NCI-H2107 treated with DMSO at 0.1 percent for 48 hours (cell line): ENCODE measurements at regions not wholly inside any gene's neighbourhood (a gene's known extent, or its start where the extent isn't known, plus 50 kb on each side); places are given as distances from the start of the nearest gene placed in this dataset.
"Not testable (repeated sequence)": the region's sequence is repeated elsewhere in the genome, so short reads cannot be mapped to it uniquely, and the experiment has no call there.

Experiments
- DNase-seq: peaks from one replicate; lab custom pipeline; 2025; ENCODE audit not compliant: unreplicated experiment; lab: John Stamatoyannopoulos, UW

DNA sequence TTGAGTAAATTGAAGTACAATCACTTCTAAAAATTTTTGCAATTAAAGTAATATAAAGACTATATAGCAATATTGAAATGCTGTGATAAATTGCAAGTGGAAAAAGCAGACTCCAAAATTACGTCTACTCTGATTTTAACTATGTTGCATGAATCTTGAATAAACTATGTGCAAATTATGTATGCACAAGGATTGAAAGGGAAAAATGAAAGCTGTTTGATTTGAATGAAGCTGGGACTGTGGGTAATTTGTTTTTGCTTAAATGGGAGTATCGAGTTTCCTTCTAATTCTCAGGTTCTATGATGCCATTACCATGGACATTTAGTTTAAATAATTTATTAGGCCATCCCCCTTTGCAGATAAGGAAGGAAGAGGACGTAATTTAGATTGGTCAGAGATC, 198.7 kb upstream of the MYLIP start:
- DNase-seq, result no peak

DNA sequence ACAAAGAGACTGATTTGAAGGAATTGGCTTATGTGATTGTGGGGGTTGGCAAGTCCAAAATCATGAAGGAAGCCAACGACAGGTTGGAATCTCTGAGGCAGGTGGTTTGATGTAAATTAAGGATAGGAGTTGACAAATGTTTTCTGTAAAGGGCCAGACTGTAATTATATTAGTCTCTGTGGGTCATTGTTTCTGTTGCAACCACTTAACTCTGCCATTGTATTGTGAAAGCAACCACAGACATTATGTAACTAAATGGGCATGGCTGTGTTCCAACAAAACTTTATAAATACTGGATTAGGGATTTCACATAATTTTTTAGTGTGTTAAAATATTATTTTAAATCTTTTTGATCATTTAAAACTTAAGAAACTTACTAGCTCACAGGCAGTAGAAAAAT, 199.2 kb upstream of the MYLIP start:
- DNase-seq, result no peak

DNA sequence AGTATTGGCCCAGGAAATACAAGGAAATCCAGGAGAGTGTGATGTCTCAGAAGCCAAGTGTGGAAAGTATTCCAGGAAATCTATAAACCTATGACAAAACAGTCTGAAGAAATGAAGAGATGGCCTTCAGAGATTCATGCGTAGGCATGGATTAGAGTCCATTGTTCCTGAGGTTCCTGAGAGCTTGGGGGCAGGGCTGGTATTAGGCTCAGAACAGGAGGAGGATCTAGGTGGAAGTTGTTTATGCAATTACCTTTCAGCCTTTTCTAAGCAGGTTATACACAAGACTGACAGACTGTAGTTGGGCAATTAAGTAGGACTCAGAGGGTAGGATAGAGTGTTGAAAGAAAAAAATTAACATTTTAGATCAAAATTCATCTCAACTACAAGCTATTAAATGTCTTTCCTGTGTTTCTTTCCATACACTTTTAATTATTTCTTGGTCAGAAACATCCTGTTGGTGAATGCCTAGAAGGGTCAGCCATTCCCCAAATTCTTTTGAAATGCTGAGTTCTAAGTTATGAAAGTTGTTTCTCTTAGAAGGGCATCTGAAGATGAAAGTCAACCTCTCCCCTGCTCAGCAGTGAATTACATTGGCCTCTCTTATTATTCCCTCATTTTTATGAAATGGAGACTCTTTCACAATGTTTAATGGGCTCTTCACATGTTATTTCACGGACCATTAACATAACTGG, 201.2 kb upstream of the MYLIP start:
- no peak for DNase-seq

DNA sequence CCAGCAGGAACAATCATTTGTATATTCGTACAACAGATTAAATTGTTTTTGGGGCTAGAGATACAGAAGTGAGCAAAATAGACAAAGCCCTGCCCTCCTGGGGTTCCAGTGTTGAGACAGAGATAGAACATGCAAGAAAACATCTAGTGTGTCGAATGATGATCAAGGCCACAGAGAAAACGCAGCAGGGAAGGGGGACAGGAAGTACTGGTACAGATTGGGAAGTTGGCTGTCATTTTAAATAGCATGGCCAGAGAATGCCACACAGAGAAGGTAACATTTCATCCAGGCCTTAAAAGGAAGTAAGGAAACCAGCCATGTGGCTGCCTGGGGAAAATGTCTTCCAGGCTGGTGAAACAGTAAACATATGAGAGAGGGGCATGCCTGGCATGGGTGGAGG, 202.6 kb upstream of the MYLIP start:
- DNase-seq, result no peak

DNA sequence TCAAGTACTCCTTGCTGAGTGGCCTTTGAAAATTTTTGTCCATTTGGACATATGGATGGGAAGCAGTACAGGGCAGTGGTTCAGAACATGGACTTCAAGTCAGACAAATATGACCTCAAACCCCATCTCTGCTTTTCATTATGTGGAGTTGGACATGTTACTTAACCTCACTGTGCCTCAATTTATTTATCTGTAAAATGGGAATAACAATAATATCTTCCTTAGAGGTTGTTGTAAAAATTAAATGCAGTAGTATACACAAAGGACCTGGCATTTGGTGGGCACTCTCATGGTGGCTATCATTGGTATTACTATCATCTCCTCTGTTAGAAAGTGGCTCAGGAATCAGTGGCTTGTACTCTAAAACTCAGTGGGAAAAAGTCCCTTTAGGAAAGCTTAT, 204.0 kb upstream of the MYLIP start:
- DNase-seq, result no peak

DNA sequence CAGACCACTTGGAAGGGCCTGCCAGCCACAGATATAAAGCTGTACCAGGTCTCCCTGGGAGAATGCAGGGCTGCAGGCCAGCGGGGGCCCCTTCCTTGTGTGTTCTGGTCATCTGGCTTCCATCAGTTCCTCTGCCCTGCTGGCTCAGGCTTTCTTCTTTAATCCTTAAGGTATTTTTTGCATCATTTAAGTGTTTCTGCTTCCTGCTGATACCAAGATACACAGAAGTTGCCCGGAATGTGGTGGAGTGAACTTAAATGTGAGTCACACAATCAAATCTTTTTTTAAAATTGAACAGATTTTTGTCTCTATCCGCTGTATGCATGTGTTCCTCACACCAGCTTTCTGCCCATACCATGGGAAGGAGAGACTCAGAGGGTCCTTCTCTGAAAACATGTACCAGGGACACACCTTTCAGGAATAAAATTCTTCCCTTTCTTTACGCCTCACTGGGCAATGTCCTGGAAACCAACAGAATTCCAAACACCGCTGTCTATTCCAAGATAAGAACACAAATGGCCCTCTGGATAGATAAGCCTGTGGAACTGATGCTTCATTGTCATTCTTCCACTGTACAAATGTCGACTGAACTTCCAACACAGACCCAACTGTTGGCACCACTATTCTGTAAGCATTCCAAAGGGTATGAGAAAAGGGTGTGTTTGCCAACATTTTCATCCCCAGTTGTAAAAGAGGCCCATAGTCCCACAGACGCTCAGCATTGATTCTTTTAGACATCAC, 206.2 kb upstream of the MYLIP start:
- DNase-seq, result no peak

DNA sequence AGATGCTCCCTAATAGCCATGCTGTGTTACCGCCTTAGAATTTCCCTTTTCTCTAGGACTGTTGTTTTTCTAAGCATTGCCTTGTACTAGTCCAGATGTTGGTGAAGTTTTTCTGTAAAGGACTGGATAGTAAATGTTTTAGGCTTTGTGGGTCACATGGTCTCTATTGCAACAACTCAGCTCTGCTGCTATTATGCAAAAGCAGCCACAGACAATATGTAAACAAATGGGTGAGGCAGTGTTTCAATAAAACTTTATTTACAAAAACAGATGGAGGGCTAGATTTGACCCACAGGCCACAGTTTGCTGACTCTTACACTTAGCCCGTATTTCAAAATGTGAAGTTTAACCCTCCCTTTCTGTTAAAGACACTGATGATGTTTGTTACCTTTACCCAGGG, 207.6 kb upstream of the MYLIP start:
- no peak for DNase-seq

DNA sequence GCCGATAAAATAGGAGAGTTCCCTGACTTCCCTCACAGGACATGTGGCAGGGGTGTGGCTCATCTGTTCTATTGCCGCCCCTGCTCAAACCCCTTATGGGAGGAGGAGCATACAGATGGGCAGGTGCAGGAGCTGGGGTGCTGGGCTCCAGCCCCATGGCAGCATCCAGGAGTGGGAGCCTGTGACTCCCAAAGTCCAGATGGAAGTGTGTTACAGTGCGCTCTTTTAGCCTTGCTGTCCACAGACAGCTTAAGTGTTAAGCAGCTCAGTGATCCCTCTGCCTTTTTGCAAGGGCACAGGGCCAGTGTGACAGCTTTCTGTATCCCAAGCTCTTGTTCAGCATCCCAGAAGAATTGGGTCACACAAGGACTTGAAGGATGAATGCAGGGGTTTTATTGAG, 212.3 kb upstream of the MYLIP start:
- DNase-seq, result no peak

DNA sequence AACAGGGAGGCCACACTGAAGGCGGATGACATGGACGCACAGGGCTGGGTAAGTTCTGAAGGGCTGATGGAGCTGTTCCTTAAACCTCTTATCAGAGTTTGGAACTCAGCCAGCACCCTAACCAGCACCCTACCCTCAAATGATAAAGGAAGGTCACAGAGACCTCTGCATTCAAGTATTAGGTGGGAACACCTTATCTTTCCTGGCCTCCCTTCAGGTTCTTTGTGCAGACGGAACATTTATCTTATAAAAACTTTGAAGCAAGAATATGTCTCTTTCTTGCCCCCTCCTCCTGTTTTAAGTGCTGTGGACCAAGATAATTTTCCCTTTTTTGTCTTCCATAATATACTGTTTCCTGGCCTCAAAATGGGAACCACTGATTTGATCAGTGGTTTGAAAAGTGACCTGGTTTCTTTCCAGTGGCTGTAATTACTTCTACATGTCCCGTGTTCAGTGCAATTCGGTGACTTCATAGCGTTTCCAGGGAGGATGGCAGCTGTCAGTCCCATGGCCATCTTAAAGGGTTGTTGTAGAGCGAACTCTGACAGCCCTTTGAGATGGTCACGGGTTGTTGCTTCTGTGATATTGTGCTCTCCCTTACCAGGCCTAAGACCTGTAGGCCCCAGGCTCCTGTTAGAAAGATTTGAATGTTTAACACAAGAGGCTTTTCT, 213.2 kb upstream of the MYLIP start:
- no peak for DNase-seq

DNA sequence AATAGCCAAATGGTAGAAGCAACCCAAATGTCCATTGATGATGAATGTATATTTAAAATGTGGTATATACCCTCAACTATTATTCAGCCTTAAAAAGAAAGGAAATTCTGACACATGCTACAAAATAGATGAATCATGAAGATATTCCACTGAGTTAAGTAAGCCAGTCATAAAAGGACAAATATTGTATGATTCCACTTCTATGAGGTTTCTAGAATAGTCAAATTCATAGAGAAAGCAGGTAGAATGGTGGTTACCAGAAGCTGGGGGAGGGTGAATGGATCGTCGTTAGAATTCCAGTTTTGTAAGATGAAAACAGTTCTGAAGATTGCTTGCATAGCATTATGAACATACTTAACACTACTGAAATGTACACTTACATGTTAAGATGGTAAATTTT, 214.3 kb upstream of the MYLIP start:
- no peak for DNase-seq

DNA sequence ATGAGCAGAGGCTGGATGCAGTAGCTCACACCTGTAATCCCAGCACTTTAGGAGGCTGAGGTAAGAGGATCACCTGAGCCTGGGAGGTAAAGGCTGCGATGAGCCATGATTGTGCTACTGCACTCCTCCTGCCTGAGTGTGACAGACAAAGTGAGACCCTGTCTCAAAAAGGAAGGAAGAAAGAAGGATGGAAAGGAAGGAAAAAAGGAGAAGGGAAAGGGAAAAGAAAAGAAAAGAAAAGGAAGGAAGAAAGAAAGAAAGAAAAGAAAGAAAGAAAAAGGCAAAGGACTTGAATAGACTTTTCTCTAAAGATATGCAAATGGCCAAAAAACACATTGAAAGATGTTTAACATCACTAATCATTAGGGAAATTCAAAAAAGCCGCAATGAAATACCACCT, 215.3 kb upstream of the MYLIP start:
- DNase-seq, result no peak

DNA sequence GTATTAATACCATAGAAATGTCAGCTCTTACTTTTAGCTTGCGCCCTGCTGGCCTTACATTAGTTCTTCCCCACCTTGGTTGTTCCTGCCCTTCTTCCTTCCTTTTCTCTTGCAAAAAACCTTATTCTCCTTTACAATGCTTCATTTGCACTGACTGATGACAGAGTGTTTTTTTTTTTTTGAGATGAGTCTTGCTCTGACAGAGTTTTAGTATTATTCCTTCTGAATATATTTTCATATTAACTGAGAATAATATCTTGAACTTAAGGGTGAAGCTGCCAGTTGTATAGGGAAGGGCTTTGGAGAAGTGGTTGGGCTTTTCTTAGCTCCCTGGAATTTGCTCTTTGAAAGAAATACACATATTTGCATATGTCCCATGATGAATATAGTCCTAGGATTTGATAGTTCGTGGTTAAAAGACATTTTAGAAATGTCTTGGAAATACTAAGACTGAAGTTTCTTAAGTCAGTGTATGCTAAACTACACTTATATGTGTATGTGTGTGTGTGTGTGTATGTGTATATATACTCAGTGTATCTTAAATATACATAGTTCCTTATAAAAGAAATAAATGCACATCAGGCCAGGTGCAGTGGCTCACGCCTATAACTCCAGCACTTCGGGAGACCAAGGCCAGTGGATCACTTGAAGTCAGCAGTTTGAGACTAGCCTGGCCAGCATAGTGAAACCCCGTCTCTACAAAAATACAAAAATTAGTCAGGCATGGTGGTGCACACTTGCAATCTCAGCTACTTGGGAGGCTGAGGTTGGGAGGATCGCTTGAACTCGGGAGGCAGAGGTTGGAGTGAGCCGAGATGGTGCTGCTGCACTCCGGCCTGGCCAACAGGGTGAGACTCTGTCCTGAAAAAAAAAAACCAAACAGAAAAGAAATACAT, 216.1 kb upstream of the MYLIP start:
- DNase-seq, result no peak

DNA sequence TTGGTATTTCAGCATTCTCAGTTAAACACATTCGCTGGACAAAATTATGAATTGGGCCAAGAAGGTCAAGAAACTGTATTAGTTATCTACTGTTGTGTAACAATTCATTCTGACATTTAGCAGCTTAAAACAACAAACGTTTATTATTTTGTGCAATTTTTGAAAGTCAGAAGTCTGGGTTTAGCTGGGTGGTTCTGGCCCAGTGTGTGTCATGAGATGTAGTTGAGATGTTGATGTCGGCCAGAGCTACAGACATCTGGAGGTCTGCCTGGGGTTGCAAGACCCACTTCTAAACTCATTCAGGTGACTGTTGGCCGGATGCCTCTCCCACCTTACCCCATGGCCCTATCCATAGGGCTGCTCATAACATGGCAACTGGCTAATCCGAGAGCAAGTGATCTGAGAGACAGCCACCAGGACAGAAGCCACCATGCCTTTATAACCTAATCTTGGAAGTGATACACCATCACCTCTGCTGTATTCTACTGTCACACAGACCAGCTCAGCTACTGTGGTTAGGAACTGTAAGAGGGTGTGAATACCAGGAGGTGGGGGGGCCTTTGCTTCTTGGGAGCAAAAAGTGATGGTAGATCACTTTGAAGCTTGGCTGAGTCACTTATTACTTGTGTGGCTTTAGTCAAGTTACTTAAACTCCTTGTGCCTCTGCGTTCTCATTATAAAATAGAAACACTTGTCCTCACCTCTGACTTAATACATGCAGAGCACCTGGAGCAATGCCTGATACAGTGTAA, 217.0 kb upstream of the MYLIP start:
- no peak for DNase-seq

DNA sequence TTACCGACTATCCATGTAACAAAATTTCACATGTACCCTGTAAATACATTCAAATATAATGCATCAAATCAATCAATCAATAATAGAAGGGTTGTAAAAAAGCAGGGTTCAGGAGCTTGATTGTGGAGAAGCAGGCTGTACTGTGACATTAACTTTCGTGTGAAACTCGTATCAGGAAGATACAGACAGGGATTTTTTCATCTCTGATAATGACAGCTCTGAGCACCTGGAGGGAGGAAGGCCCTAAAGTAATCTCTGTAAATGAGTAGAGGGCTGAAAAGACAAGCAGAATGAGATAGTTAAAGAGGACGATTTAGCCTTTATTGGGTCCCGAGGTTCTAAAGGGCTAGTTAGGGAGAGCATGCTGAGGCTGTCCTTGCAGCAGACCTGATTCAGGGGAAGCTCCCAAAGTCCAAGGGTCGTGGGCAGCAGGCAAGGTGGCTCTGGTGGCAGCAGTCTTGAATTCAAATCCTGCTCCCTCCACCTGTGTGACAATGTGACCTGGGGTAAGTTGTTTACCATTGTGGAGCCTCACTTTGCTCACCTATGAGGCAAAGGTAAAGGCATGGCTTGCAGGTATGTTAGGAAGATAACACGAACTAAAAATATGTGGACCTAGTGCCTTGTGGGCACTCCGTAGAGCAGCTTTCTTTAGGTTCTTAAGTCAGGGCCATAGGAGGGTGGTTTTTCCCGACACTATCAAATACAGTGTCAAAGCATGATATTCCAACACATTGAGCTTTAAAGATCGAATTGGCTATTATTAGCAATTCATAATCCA, 219.4 kb upstream of the MYLIP start:
- DNase-seq, result no peak

DNA sequence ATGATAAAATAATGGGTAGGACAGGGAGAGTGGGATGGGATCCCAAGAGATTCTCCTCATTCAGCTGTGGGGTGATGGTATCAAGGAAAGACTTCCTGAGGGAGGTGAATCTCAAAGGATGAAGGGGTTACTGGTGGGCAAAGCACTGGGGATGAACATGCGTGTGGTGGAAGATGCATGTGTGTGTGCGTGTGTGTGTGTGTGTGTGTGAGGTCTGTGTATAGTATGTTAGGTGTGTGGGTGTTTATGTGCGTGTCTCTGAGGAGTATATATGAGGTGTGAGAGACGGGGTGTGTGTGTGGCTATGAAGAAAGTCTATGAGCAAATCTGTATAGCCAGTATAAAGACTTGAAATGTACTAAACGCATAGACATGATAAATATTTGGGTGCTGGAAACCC, 220.0 kb upstream of the MYLIP start:
- no peak for DNase-seq

DNA sequence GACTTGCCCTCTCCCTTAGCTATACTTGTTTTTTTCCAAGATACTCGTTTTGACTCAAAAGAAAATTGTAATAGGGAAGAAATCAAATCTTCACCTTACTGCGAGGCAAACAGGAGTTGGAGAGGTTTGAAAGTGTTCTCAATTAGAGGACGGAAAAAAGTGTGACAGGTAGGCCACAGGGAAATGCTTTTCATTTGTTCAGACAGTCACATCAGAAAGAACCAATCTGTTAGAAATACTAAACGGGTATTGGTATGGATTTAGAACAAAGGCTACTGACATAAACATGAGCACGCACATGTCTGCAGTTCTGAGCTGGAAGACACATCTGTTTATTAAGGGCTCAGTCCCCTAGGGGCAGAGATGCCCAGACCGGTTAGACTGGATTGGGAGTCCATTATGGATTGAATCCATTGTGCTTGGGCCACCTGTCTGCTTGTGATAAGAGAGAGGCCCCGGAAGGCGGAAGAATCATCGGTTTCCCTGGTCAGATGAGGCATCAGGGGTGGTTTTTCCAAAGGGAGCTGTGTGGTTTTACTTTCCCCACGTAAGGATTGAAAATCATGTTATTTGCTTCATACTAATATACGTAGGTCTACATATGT, 220.9 kb upstream of the MYLIP start:
- no peak for DNase-seq

DNA sequence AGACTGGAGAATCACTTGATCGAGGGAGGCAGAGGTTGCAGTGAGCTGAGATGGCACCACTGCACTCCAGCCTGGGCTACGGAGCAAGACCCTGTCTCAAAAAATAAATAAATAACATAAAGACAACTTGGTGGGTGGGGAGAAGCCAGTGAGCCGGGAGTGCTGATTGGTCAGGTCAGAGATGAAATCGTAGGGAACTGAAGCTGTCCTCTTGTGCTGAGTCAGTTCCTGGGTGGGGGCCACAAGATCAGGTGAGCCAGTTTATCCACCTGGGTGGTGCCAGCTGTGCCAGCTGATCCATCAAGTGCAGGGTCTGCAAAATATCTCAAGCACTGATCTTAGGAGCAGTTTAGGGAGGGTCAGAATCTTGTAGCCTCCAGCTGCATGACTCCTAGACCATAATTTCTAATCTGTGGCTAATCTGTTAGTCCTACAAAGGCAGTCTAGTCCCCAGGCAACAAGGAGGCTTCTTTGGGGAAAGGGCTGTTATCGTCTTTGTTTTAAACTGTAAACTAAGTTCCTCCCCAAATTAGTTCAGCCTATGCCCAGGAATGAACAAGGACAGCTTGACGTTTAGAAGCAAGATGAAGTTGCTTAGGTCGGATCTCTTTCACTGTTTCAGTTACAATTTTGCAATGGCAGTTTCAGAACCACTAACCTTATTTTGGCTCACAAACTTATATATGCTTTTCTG, 221.5 kb upstream of the MYLIP start:
- not testable (repeated sequence) for DNase-seq

DNA sequence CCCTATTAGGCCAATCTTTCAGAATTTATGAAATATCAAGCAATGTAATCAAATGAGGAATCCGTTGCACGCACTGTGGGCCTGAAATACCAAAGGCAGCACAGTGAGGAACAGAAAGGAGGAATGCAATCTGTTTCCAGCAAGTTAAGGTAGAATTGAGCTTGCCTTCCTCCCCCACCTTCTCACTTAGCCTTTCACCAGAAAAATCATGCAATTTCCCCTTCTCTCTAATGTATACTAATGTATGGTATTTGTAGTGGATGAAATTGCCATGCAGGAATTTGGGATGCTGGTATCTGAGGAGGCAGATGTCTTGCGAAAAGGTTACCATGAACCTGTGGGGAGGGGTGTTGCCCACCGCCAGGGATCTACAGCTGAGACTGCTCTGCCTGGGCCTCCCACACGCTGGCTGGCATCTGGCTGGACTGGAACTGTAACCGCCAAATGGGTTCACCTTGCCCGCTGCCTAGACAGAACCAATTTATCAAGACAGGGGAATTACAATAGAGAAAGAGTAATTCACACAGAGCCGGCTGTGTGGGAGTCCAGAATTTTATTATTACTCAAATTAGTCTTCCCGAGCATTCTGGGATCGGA, 222.4 kb upstream of the MYLIP start:
- no peak for DNase-seq
